Neutrophil (primary cell): ENCODE measurements at regions not wholly inside any gene's neighbourhood (a gene's known extent, or its start where the extent isn't known, plus 50 kb on each side); places are given as distances from the start of the nearest gene placed in this dataset.

Source experiments
- H3K27ac ChIP-seq: fragments of 200-600 bp; sonication (generic); 2 replicates; pipeline ENCODE4 v1.5.1; 2016; ENCODE audit warnings: mild to moderate bottlenecking, moderate library complexity
- H3K27me3 ChIP-seq: fragments of 200-600 bp; sonication (generic); 2 replicates; pipeline ENCODE4 v1.6.0; 2016; ENCODE audit warnings: mild to moderate bottlenecking
- H3K36me3 ChIP-seq: fragments of 200-600 bp; sonication (generic); 2 replicates; pipeline ENCODE4 v1.5.1; 2017
- H3K4me1 ChIP-seq, 2 experiments: fragments of 200-600 bp in 1 of 2; sonication (generic) in 1 of 2; 1 replicate in 1 of 2; 2 replicates in 1 of 2; pipeline versions ENCODE4 v1.5.1 to v1.6.1; 2013 to 2016; ENCODE audit warnings: low read depth in 1 of 2, low read length in 1 of 2, mild to moderate bottlenecking in 1 of 2, moderate library complexity in 1 of 2; ENCODE audit not compliant: control insufficient read depth in 1 of 2, insufficient read depth in 1 of 2
- H3K4me3 ChIP-seq, 2 experiments: fragments of 200-600 bp in 1 of 2; sonication (generic) in 1 of 2; 1 replicate in 1 of 2; 2 replicates in 1 of 2; pipeline ENCODE4 v1.5.1; 2013 to 2016; ENCODE audit warnings: low read depth in 1 of 2, low read length in 1 of 2, mild to moderate bottlenecking in 1 of 2, moderate library complexity in 1 of 2
- H3K9me3 ChIP-seq: fragments of 200-600 bp; sonication (generic); 2 replicates; pipeline ENCODE4 v1.5.1; 2016
- CTCF ChIP-seq: fragments of 200-600 bp; sonication (generic); IDR thresholded peaks from 2 replicates; pipeline ENCODE4 v1.5.1; 2016; ENCODE audit warnings: antibody characterized with exemption

GRCh38 chr18:40607542-40608148 is 1347.4 kb upstream of the PIK3C3 start:
- no peak overlapping the region for H3K27ac ChIP-seq
- H3K27me3 ChIP-seq, result no peaks in the 10 kb centered on the region
- no peaks in the 10 kb centered on the region for H3K4me1 ChIP-seq
- H3K9me3 ChIP-seq, result no peaks in the 10 kb centered on the region
- TF ChIP-seq CTCF, result no peak
- H3K36me3 ChIP-seq, result no peaks in the 10 kb centered on the region
- no peak overlapping the region for H3K4me3 ChIP-seq

- Histone ChIP-seq H3K4me3 (no peak overlapping the region), H3K4me1 (no peaks in the 10 kb centered on the region), H3K9me3 (no peaks in the 10 kb centered on the region), H3K36me3 (no peaks in the 10 kb centered on the region), H3K27me3 (no peaks in the 10 kb centered on the region), H3K27ac (no peak overlapping the region)
- no peak for TF ChIP-seq CTCF
Measured at GRCh38 chr18:40606996-40607395, 1348.0 kb upstream of the PIK3C3 start.

- TF ChIP-seq CTCF, result no peak
Measured at GRCh38 chr18:40583671-40584070, 1371.4 kb upstream of the PIK3C3 start.

GRCh38 chr18:40582105-40582504 is 1372.9 kb upstream of the PIK3C3 start:
- Histone ChIP-seq H3K4me3 (no peak overlapping the region), H3K27me3 (no peaks in the 10 kb centered on the region), H3K36me3 (no peaks in the 10 kb centered on the region), H3K9me3 (no peaks in the 10 kb centered on the region), H3K4me1 (no peaks in the 10 kb centered on the region), H3K27ac (no peak overlapping the region)
- no peak for TF ChIP-seq CTCF

More at GRCh38 chr18:40583671-40584070, 1371.4 kb upstream of the PIK3C3 start:
- H3K27me3 ChIP-seq, result no peaks in the 10 kb centered on the region
- no peak overlapping the region for H3K4me3 ChIP-seq
- H3K4me1 ChIP-seq, result no peaks in the 10 kb centered on the region
- no peak overlapping the region for H3K27ac ChIP-seq
- no peaks in the 10 kb centered on the region for H3K36me3 ChIP-seq
- no peaks in the 10 kb centered on the region for H3K9me3 ChIP-seq

GRCh38 chr18:40577981-40578365 is 1377.1 kb upstream of the PIK3C3 start:
- TF ChIP-seq CTCF, result no peak
- Histone ChIP-seq H3K4me3 (no peak overlapping the region), H3K27ac (no peak overlapping the region)

More at GRCh38 chr18:40577981-40578365, 1377.1 kb upstream of the PIK3C3 start:
- no peaks in the 10 kb centered on the region for H3K9me3 ChIP-seq
- H3K36me3 ChIP-seq, result no peaks in the 10 kb centered on the region
- H3K27me3 ChIP-seq, result no peaks in the 10 kb centered on the region
- no peaks in the 10 kb centered on the region for H3K4me1 ChIP-seq
